NCI-H69 (cell line): ENCODE measurements at regions not wholly inside any gene's neighbourhood (a gene's known extent, or its start where the extent isn't known, plus 50 kb on each side); places are given as distances from the start of the nearest gene placed in this dataset.
"Not testable (repeated sequence)": the region's sequence is repeated elsewhere in the genome, so short reads cannot be mapped to it uniquely, and the experiment has no call there.

Experiments used
- DNase-seq: peaks from one replicate; lab custom pipeline; 2025; lab: John Stamatoyannopoulos, UW

- peak; percentile 68 for DNase-seq
Observed at GRCh38 chr11:81574301-81574700, 1159.4 kb downstream of the FAM181B start.

GRCh38 chr11:81573367-81573766 lies 1160.3 kb downstream of the FAM181B start:
- no peak for DNase-seq

GRCh38 chr11:81570669-81571068 lies 1163.0 kb downstream of the FAM181B start:
- peak; percentile 19 for DNase-seq

- DNase-seq, result no peak
Observed at GRCh38 chr11:81569999-81570398, 1163.7 kb downstream of the FAM181B start.

- DNase-seq, result peak; percentile 14
Observed at GRCh38 chr11:81568918-81569317, 1164.7 kb downstream of the FAM181B start.

GRCh38 chr11:81548123-81548522 lies 1185.5 kb downstream of the FAM181B start:
- DNase-seq, result no peak

- DNase-seq, result not testable (repeated sequence)
Observed at GRCh38 chr11:81539806-81540205, 1193.9 kb downstream of the FAM181B start.

- DNase-seq, result peak; percentile 42
Observed at GRCh38 chr11:81515566-81515965, 1218.1 kb downstream of the FAM181B start.

GRCh38 chr11:81497202-81497804 lies 1236.4 kb downstream of the FAM181B start:
- DNase-seq, result peak; percentile 74

GRCh38 chr11:81496601-81497000 lies 1237.1 kb downstream of the FAM181B start:
- DNase-seq, result peak; percentile 55

GRCh38 chr11:81495699-81496292 lies 1237.9 kb downstream of the FAM181B start:
- no peak for DNase-seq

GRCh38 chr11:81494431-81494830 lies 1239.2 kb downstream of the FAM181B start:
- peak; percentile 52 for DNase-seq

GRCh38 chr11:81492923-81493445 lies 1240.7 kb downstream of the FAM181B start:
- DNase-seq, result peak; percentile 65

- no peak for DNase-seq
Observed at GRCh38 chr11:81487109-81487508, 1246.6 kb downstream of the FAM181B start.

- peak; percentile 69 for DNase-seq
Observed at GRCh38 chr11:81484196-81484595, 1249.5 kb downstream of the FAM181B start.

- DNase-seq, result no peak
Observed at GRCh38 chr11:81477277-81477676, 1256.4 kb downstream of the FAM181B start.

GRCh38 chr11:81476345-81476744 lies 1257.3 kb downstream of the FAM181B start:
- DNase-seq, result no peak

- peak; percentile 44 for DNase-seq
Observed at GRCh38 chr11:81472646-81473045, 1261.0 kb downstream of the FAM181B start.

- DNase-seq, result peak; percentile 52
Observed at GRCh38 chr11:81470446-81470845, 1263.2 kb downstream of the FAM181B start.

GRCh38 chr11:81459766-81460306 lies 1273.8 kb downstream of the FAM181B start:
- DNase-seq, result no peak

- no peak for DNase-seq
Observed at GRCh38 chr11:81449588-81450156, 1284.0 kb downstream of the FAM181B start.

- no peak for DNase-seq
Observed at GRCh38 chr11:81444297-81444696, 1289.4 kb downstream of the FAM181B start.

- no peak for DNase-seq
Observed at GRCh38 chr11:81432333-81432732, 1301.3 kb downstream of the FAM181B start.
